ENCODE measurements at regions not wholly inside any gene's neighbourhood (a gene's known extent, or its start where the extent isn't known, plus 50 kb on each side); places are given as distances from the start of the nearest gene placed in this dataset.

GRCh38 chr19:27887946-27888345 is 1325.0 kb downstream of the UQCRFS1 start:
- no peak overlapping the region for H4K5ac ChIP-seq (ENCODE audit: low read length)
- no peak overlapping the region for H3K4ac ChIP-seq (ENCODE audit: low read depth, low read length)
- H3K4me3 ChIP-seq (ENCODE audit: low read length) = no peak overlapping the region
- no peaks in the 10 kb centered on the region for H3K79me1 ChIP-seq (ENCODE audit: low read length)
- H3K27me3 ChIP-seq (ENCODE audit: insufficient read depth, low read length, poor library complexity) = no peaks in the 10 kb centered on the region
- no CpG with 5 or more reads among the region's 2 CpGs for WGBS (ENCODE audit: extremely low coverage, insufficient coverage, low lambda C conversion rate)
- H3K18ac ChIP-seq (ENCODE audit: low read length) = no peak overlapping the region
- no peak overlapping the region for H2BK15ac ChIP-seq (replicated peaks; ENCODE audit: low read depth)
- DNase-seq = no peak
- no peak overlapping the region for H3K23ac ChIP-seq (ENCODE audit: low read length)
- H3K79me2 ChIP-seq (ENCODE audit: control insufficient read depth, insufficient read depth, low read length) = no peaks in the 10 kb centered on the region
- no peaks in the 10 kb centered on the region for H3K36me3 ChIP-seq (ENCODE audit: control insufficient read depth, insufficient read depth, low read length)
- H2AK5ac ChIP-seq (ENCODE audit: low read length) = no peak overlapping the region
- no peak overlapping the region for H3K56ac ChIP-seq (ENCODE audit: low read length)
- H2BK120ac ChIP-seq (ENCODE audit: low read depth, low read length) = no peak overlapping the region
- no peak overlapping the region for H3K9ac ChIP-seq (ENCODE audit: low read length)
- H3K27ac ChIP-seq (ENCODE audit: low read depth, low read length) = no peak overlapping the region
- H3K4me2 ChIP-seq (ENCODE audit: low read length) = no peak overlapping the region
- no peak overlapping the region for H4K8ac ChIP-seq (ENCODE audit: low read depth, low read length)
- H2BK5ac ChIP-seq (ENCODE audit: low read length) = no peak overlapping the region
- no peaks in the 10 kb centered on the region for H3K4me1 ChIP-seq (ENCODE audit: control insufficient read depth, low read depth, low read length)

DNA sequence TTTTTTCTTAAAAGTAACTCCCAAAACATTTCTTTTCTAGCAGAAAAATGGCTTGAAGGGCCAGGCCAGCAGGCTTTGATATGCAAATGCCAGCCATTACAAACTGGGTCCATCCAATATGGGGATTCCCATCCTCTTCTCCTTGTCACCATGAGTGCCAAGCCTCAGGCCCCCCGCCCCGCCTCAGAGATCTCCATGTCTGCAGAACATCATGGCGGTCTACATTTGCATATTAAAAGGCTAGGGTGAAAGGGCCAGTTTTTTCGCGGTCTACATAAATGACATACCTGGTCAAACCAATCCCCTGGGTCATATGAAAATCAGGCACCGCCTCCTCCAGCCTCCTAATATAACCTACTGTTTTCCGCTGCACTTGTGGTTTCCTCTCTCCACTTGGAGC is 1327.6 kb downstream of the UQCRFS1 start:
- Histone ChIP-seq H2BK120ac (ENCODE audit: low read depth, low read length) (no peak overlapping the region), H3K79me2 (ENCODE audit: control insufficient read depth, insufficient read depth, low read length) (no peaks in the 10 kb centered on the region), H3K9ac (ENCODE audit: low read length) (no peak overlapping the region), H2AK5ac (ENCODE audit: low read length) (no peak overlapping the region), H3K79me1 (ENCODE audit: low read length) (no peaks in the 10 kb centered on the region), H3K36me3 (ENCODE audit: control insufficient read depth, insufficient read depth, low read length) (no peaks in the 10 kb centered on the region), H3K18ac (ENCODE audit: low read length) (no peak overlapping the region), H2BK15ac (replicated peaks; ENCODE audit: low read depth) (no peak overlapping the region), H3K4me2 (ENCODE audit: low read length) (no peak overlapping the region), H3K4me3 (ENCODE audit: low read length) (no peak overlapping the region), H3K4ac (ENCODE audit: low read depth, low read length) (no peak overlapping the region), H4K5ac (ENCODE audit: low read length) (no peak overlapping the region), H3K27me3 (ENCODE audit: insufficient read depth, low read length, poor library complexity) (no peaks in the 10 kb centered on the region), H3K27ac (ENCODE audit: low read depth, low read length) (no peak overlapping the region), H2BK5ac (ENCODE audit: low read length) (no peak overlapping the region), H3K56ac (ENCODE audit: low read length) (no peak overlapping the region), H3K4me1 (ENCODE audit: control insufficient read depth, low read depth, low read length) (no peaks in the 10 kb centered on the region), H3K23ac (ENCODE audit: low read length) (no peak overlapping the region), H4K8ac (ENCODE audit: low read depth, low read length) (no peak overlapping the region)
- no CpG with 5 or more reads among the region's 7 CpGs for WGBS (ENCODE audit: extremely low coverage, insufficient coverage, low lambda C conversion rate)
- DNase-seq = no peak

- Histone ChIP-seq H3K36me3 (ENCODE audit: control insufficient read depth, insufficient read depth, low read length) (no peaks in the 10 kb centered on the region), H3K27ac (ENCODE audit: low read depth, low read length) (no peak overlapping the region), H3K79me2 (ENCODE audit: control insufficient read depth, insufficient read depth, low read length) (no peaks in the 10 kb centered on the region), H3K23ac (ENCODE audit: low read length) (no peak overlapping the region), H3K27me3 (ENCODE audit: insufficient read depth, low read length, poor library complexity) (no peaks in the 10 kb centered on the region), H3K4me1 (ENCODE audit: control insufficient read depth, low read depth, low read length) (no peaks in the 10 kb centered on the region), H2BK15ac (replicated peaks; ENCODE audit: low read depth) (no peak overlapping the region), H4K8ac (ENCODE audit: low read depth, low read length) (no peak overlapping the region), H4K5ac (ENCODE audit: low read length) (no peak overlapping the region), H3K4me2 (ENCODE audit: low read length) (no peak overlapping the region), H3K56ac (ENCODE audit: low read length) (no peak overlapping the region), H2BK5ac (ENCODE audit: low read length) (no peak overlapping the region), H3K79me1 (ENCODE audit: low read length) (no peaks in the 10 kb centered on the region), H2BK120ac (ENCODE audit: low read depth, low read length) (no peak overlapping the region), H3K4me3 (ENCODE audit: low read length) (no peak overlapping the region), H3K9ac (ENCODE audit: low read length) (no peak overlapping the region), H3K18ac (ENCODE audit: low read length) (no peak overlapping the region), H3K4ac (ENCODE audit: low read depth, low read length) (no peak overlapping the region), H2AK5ac (ENCODE audit: low read length) (no peak overlapping the region)
- no CpG with 5 or more reads among the region's 2 CpGs for WGBS (ENCODE audit: extremely low coverage, insufficient coverage, low lambda C conversion rate)
- no peak for DNase-seq
These were observed 1328.6 kb downstream of the UQCRFS1 start for GRCh38 chr19:27884376-27884775.

DNA sequence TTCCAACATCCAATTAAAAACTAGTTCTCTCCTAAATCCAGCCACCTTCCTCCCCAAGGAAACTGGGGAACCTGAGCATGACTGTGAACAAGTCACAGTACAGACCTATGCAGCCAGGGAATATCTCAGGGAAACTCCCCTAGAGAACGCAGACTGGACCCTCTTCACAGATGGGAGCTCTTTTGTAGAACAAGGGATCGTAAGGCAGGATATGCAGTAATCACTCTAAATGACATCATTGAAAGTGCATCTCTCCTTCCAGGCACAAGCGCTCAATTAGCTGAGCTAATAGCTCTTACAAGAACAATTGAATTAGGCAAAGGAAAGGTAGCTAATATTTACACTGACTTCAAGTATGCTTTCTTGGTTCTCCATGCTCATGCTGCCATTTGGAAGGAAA is 1331.7 kb downstream of the UQCRFS1 start:
- Histone ChIP-seq H2AK5ac (ENCODE audit: low read length) (no peak overlapping the region), H2BK120ac (ENCODE audit: low read depth, low read length) (no peak overlapping the region), H3K4ac (ENCODE audit: low read depth, low read length) (no peak overlapping the region), H3K23ac (ENCODE audit: low read length) (no peak overlapping the region), H4K8ac (ENCODE audit: low read depth, low read length) (no peak overlapping the region), H4K5ac (ENCODE audit: low read length) (no peak overlapping the region), H3K56ac (ENCODE audit: low read length) (no peak overlapping the region), H3K27me3 (ENCODE audit: insufficient read depth, low read length, poor library complexity) (no peaks in the 10 kb centered on the region), H3K79me1 (ENCODE audit: low read length) (no peaks in the 10 kb centered on the region), H3K4me1 (ENCODE audit: control insufficient read depth, low read depth, low read length) (no peaks in the 10 kb centered on the region), H3K27ac (ENCODE audit: low read depth, low read length) (no peak overlapping the region), H2BK5ac (ENCODE audit: low read length) (no peak overlapping the region), H3K36me3 (ENCODE audit: control insufficient read depth, insufficient read depth, low read length) (no peaks in the 10 kb centered on the region), H3K18ac (ENCODE audit: low read length) (no peak overlapping the region), H3K9ac (ENCODE audit: low read length) (no peak overlapping the region), H3K4me3 (ENCODE audit: low read length) (no peak overlapping the region), H3K4me2 (ENCODE audit: low read length) (no peak overlapping the region), H2BK15ac (replicated peaks; ENCODE audit: low read depth) (no peak overlapping the region), H3K79me2 (ENCODE audit: control insufficient read depth, insufficient read depth, low read length) (no peaks in the 10 kb centered on the region)
- no CpG with 5 or more reads among the region's 3 CpGs for WGBS (ENCODE audit: extremely low coverage, insufficient coverage, low lambda C conversion rate)
- no peak for DNase-seq

DNA sequence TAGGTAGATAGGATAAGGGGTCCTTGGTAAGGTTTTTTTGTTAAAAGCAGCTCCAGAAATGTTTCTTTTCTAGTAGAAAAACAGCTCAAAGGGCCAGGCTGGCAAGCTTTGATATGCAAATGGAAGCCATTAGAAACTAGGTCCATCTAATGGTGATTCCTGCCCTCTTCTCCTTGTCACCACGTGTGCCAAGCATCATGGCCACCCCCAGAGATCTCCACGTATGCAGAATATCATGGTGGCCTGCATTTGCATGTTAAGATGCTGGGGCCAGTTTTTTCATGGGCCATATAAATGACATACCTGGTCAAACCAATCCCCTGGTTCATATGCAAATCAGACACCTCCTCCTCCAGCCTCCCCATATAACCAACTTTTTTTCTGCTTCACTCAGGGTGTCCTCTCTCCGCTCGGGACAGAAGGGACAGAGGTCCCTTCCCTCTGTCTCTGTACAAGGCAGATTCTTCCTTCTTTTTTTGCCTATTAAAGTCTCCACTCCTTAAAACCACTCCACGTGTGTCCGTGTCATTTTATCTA is 1335.9 kb downstream of the UQCRFS1 start:
- no peak overlapping the region for H4K8ac ChIP-seq (ENCODE audit: low read depth, low read length)
- no peaks in the 10 kb centered on the region for H3K36me3 ChIP-seq (ENCODE audit: control insufficient read depth, insufficient read depth, low read length)
- H3K23ac ChIP-seq (ENCODE audit: low read length) = no peak overlapping the region
- no peaks in the 10 kb centered on the region for H3K79me1 ChIP-seq (ENCODE audit: low read length)
- H3K4ac ChIP-seq (ENCODE audit: low read depth, low read length) = no peak overlapping the region
- no peaks in the 10 kb centered on the region for H3K27me3 ChIP-seq (ENCODE audit: insufficient read depth, low read length, poor library complexity)
- no peak overlapping the region for H2AK5ac ChIP-seq (ENCODE audit: low read length)
- H2BK15ac ChIP-seq (replicated peaks; ENCODE audit: low read depth) = no peak overlapping the region
- no peak overlapping the region for H3K9ac ChIP-seq (ENCODE audit: low read length)
- no peak for DNase-seq
- H3K4me1 ChIP-seq (ENCODE audit: control insufficient read depth, low read depth, low read length) = no peaks in the 10 kb centered on the region
- H3K4me2 ChIP-seq (ENCODE audit: low read length) = no peak overlapping the region
- no peak overlapping the region for H3K18ac ChIP-seq (ENCODE audit: low read length)
- no peak overlapping the region for H4K5ac ChIP-seq (ENCODE audit: low read length)
- WGBS (ENCODE audit: extremely low coverage, insufficient coverage, low lambda C conversion rate) = no CpG with 5 or more reads among the region's 6 CpGs
- H3K56ac ChIP-seq (ENCODE audit: low read length) = no peak overlapping the region
- no peak overlapping the region for H2BK120ac ChIP-seq (ENCODE audit: low read depth, low read length)
- no peak overlapping the region for H2BK5ac ChIP-seq (ENCODE audit: low read length)
- no peak overlapping the region for H3K4me3 ChIP-seq (ENCODE audit: low read length)
- no peaks in the 10 kb centered on the region for H3K79me2 ChIP-seq (ENCODE audit: control insufficient read depth, insufficient read depth, low read length)
- H3K27ac ChIP-seq (ENCODE audit: low read depth, low read length) = no peak overlapping the region

DNA sequence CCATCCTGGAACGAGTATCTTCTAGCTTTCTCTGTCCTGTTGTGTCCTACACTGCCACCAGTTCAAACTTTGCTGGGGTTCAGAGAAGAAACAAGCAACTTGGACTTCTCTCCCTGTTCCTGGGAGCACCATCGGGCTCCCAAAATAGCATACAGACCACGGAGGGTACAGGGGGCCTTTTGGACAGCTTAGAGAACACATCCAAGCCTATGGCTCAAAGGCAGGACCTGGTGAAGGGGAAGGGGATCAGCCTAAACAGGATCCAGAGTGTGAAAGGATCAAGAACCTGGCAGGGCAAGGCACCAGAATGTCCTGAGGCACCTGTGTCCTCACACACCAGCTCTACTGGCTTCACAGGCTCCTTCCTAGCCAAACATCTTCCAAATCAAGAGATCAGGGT is 1336.5 kb downstream of the UQCRFS1 start:
- no peak overlapping the region for H2BK15ac ChIP-seq (replicated peaks; ENCODE audit: low read depth)
- no CpG with 5 or more reads among the region's 3 CpGs for WGBS (ENCODE audit: extremely low coverage, insufficient coverage, low lambda C conversion rate)
- no peak overlapping the region for H2AK5ac ChIP-seq (ENCODE audit: low read length)
- H2BK5ac ChIP-seq (ENCODE audit: low read length) = no peak overlapping the region
- no peak overlapping the region for H3K4me3 ChIP-seq (ENCODE audit: low read length)
- no peak overlapping the region for H3K56ac ChIP-seq (ENCODE audit: low read length)
- H3K4me2 ChIP-seq (ENCODE audit: low read length) = no peak overlapping the region
- DNase-seq = no peak
- H3K9ac ChIP-seq (ENCODE audit: low read length) = no peak overlapping the region
- no peak overlapping the region for H3K18ac ChIP-seq (ENCODE audit: low read length)
- no peaks in the 10 kb centered on the region for H3K79me1 ChIP-seq (ENCODE audit: low read length)
- H3K27ac ChIP-seq (ENCODE audit: low read depth, low read length) = no peak overlapping the region
- no peaks in the 10 kb centered on the region for H3K4me1 ChIP-seq (ENCODE audit: control insufficient read depth, low read depth, low read length)
- no peaks in the 10 kb centered on the region for H3K27me3 ChIP-seq (ENCODE audit: insufficient read depth, low read length, poor library complexity)
- H3K36me3 ChIP-seq (ENCODE audit: control insufficient read depth, insufficient read depth, low read length) = no peaks in the 10 kb centered on the region
- no peak overlapping the region for H3K4ac ChIP-seq (ENCODE audit: low read depth, low read length)
- no peaks in the 10 kb centered on the region for H3K79me2 ChIP-seq (ENCODE audit: control insufficient read depth, insufficient read depth, low read length)
- H4K8ac ChIP-seq (ENCODE audit: low read depth, low read length) = no peak overlapping the region
- no peak overlapping the region for H4K5ac ChIP-seq (ENCODE audit: low read length)
- H2BK120ac ChIP-seq (ENCODE audit: low read depth, low read length) = no peak overlapping the region
- no peak overlapping the region for H3K23ac ChIP-seq (ENCODE audit: low read length)

All from mesendoderm (in vitro differentiated cells).